Left forelimb (tissue), 1 donor: ENCODE measurements at regions not wholly inside any gene's neighbourhood (a gene's known extent, or its start where the extent isn't known, plus 50 kb on each side); places are given as distances from the start of the nearest gene placed in this dataset.

Experiments used
- DNase-seq: peaks from one replicate; pipeline ENCODE4 v3.0.0-alpha.2; 2018; ENCODE audit warnings: low spot score

GRCh38 chr2:118509319-118510004, 338.0 kb downstream of the EN1 start:
- DNase-seq: no peak

- DNase-seq: no peak
Observed at GRCh38 chr2:118508282-118508681, 339.2 kb downstream of the EN1 start.

GRCh38 chr2:118505436-118505835, 342.0 kb downstream of the EN1 start:
- no peak for DNase-seq

GRCh38 chr2:118502106-118502505, 345.3 kb downstream of the EN1 start:
- no peak for DNase-seq

DNA sequence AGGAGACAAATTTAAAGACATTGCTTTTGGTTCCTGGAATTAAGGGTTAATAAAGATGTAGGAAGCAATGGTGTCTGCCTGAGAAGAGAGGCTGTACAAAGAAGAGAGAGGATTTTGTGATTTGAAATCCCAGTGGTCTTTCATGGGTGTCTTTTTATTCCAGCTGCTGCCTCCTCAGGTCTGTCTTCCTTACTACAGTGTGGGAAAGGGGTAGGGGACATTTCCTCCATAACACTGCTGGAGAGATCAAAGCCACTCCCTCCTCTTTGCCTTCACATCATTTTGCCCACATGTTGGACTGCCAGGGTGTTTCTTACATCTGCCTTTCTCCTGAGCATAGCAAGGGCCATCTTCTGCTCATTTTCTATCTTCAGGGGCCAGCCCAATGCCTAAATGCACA, 348.5 kb downstream of the EN1 start:
- DNase-seq: no peak

DNA sequence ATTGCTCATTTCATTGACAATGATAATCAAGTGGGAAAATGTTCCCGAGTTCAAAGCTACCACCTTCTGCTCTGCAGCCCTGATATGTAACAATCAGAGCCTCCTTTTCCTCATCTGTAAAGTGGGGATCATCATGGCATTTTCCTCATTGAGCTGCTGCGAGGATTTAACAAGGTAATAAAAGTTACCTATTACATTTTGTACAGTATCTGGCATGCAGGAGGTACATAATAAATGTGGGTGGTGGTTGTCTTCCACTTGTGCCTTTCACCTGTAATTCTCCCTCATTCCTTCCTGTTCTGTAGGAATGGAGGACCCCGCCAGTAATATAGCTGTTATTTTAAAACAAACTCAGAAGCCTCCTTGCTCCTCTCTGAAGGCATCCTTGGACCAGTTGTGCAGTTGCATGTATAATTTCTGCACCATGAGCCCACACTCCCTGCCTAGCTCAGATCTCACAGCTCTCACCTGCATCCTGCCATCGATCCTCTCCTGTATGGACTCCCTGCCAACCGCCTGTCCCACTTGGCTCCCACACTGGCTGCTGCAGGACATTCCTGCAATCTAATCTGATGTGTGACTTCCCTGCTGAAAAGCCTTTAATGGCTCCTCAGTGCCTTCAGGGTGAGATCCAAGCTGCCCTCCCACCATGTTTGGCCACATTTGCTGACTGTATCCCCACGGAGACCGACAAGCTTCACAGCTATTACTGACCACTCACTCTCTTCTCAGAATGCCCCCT, 350.4 kb downstream of the EN1 start:
- no peak for DNase-seq

GRCh38 chr2:118496467-118496866, 351.0 kb downstream of the EN1 start:
- no peak for DNase-seq

- no peak for DNase-seq
Observed at GRCh38 chr2:118495290-118495689, 352.2 kb downstream of the EN1 start.

GRCh38 chr2:118493213-118493612, 354.2 kb downstream of the EN1 start:
- no peak for DNase-seq

DNA sequence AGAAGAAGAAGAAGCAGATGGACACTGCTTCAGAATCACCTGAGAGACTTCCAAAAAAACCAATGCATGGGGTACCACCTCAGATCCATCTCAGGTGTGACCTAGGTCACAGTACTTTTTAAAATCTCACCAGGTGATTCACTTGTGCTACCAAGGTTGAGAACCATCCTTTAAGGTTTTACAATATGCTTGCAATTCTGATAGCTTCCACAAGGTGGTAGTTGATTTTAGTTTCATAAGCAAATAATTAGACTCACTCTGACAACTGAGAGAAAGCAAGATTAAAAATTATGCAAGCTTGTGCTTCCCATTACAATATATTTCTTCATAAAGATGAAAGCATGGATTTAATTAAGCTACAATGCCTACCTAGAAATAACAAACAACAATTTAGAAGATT, 355.1 kb downstream of the EN1 start:
- no peak for DNase-seq

DNA sequence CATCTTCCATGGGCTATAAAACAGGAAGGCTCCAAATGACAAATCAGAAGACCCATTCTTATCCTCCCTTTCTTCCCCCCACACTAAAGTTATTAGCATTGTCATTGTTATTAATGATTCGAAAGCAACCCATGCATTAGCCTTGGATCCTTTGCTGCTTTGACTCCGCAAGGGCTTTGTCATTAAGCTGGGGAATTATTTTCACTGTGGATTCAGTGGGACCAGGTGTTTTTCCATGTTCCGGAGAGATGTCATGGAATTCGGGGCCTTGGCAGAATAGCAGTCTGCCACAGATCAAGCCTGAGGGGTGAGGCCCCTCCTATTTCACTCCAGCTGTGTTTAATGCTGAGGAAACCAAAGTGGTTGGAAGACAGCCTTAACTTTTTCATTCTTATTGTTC, 357.1 kb downstream of the EN1 start:
- DNase-seq: no peak

GRCh38 chr2:118489712-118490299, 357.6 kb downstream of the EN1 start:
- DNase-seq: no peak

GRCh38 chr2:118481299-118481698, 366.1 kb downstream of the EN1 start:
- no peak for DNase-seq

DNA sequence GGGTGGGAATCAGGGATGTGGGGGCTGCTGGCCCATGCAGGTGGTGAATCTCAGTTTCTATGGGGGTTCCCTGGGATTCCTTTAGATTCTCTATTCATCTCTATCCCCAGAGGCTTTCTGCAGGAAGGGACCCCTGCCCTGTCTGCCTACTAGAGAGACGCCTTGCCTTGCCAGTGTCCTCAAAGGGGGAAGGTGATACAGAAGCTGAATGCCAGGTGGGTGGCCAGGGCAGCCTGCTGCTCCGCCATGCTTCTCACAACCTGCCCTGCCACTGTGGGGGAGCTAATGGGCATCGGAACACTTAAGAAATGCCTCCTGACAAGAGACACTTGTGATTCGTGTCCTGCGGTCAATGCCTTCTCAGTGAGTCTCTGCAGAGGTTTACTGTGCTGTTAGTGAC, 368.4 kb downstream of the EN1 start:
- no peak for DNase-seq

DNA sequence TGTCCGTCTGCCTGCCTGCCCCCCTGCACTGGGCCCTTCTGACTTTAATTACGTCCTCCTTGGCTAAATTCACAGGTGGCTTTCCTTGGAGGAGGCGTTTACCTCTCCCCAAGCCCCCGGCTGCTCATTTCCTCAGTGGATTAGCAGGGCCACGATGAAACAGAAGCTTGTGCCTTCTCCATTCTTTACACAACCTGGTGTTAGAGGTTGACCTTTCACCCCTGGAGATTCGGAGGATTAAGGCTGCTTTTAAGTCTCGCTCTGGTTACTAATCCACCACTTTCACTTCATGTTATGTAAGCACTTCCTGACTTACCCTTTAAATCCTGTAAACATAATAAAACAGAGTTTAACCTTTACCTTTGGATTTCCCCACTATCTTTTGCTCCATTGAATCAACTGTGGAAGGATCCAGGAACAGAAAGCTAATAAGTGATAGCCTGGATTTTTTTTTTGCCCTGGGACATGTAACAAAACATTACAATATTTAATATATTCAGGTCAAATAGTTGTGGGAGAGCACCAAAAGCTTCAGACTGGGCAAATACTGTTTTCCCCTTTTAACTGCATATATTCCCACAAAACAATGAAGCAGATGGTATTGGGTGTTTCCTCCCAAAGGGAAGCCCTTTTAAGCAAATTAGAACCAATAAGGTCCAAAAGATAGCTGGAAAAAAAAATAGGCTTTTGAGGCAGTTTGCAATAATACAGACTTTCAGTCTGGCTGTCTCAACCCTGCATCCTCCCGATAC, 370.2 kb downstream of the EN1 start:
- DNase-seq: no peak

DNA sequence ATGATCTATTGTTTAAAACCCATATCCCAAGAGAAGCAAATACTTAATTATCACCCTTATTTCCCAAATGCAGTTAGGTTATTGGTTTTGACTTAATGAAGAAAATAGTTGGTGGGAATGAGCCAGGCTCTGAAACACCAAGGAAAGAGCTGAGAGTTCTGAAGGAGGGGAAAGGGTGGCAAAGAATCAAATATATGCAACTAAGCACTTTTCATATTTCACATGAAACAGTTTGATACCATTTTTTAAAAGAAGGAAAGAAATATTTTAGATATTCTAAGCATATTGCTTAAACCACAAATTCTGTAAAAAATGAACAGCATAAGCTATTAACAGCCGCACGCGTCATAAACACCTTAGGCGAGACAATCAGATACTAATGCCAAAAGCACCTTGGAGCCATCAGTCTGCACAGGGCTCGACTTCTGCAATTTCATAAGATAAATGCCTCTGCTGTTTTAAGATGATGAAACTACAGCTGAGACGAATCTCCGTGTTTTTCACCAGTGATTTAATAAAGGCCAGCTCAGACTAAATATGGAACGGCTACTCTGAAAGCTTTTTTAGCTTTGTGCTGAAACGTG, 371.7 kb downstream of the EN1 start:
- no peak for DNase-seq

- DNase-seq: no peak
Observed at GRCh38 chr2:118474541-118474920, 372.9 kb downstream of the EN1 start.

DNA sequence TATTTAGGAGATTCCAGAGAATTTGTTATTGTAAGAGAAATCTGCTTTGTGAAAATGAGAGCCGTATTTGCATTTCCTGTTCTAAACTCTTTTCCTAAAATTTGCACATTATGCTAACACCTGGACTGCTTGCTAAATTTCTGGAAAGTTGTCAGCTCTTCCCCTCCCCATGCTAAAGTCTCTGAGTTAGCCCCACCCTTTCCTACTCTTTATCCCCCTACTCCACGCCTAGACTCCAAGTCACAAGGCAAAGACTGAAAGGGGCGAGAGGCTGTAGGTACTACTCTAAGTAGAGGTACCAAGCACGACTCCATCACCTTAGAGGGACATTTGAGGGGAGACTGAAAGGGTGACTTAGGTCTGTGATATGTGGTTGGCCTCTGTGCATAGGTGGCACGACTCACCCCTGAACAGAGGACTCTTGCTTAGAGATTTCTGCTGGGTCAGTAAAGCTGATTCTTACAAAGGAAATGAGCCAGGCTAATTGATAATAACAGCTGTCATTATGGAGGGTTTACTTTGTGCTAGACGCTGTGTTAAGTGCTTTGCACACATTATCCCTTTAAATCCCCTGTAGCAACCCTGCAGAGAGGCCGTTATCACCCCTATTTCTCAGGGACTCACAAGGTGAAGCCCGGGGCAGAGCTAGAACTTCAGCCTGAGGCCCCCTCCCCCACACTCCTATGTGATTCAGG, 373.5 kb downstream of the EN1 start:
- no peak for DNase-seq

DNA sequence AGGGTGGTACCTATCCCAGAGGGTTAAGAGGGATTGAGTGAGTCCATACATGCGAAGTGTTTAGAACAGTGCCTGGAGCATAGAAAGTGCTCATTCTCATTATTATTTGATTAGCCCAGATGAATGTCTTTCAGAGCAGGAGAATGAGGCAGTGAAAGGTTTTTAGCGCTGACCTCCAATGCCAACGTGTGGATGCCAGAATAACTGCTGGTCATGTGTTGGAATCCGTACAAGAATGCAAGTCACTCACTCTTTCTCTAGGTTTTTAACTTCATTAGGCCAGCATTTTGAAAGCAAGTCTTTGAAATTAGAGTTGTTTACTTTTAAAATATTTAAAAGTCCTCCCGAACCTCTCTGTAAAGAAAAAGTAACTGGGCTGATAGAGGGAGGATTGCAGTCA, 374.2 kb downstream of the EN1 start:
- no peak for DNase-seq

DNA sequence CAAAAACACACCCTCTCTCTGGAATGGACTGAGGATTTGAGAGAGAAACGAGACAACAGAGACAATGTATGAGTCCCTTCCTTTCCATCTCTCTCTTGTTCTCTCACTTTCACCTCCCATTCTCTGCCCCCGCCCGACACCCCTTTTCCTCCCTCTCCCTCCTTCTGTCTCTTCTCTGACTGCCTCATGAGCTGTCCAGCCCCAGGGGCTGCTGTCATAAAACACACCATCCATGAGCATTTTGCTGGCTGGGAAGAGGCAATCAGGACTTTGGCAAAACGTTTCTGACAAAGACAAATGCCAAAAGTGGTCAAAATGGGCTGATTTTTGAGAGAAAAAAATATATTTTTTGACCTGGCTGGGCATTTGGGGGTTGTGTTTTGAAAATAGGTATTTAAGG, 377.2 kb downstream of the EN1 start:
- no peak for DNase-seq

DNA sequence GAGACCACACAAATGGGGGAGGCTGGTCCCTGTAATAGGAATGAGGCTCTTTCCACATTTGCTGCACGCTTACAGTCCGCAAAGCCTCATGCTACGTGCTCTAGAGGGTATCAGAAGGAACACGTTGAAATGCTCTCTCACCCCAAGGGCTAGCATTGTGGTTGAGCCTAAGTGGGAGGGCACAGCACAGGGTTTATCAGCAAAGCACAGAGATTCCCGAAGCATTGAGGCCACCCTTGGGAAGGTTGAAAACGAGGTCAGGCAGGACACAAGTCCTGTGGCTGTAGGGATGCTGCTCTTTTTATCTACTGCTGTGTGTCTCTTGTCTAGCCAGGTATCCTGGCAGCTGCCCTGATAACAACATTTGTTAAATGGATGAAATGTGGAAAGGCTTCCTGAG, 378.3 kb downstream of the EN1 start:
- DNase-seq: no peak
